IPS-20b (cell line): ENCODE measurements at regions not wholly inside any gene's neighbourhood (a gene's known extent, or its start where the extent isn't known, plus 50 kb on each side); places are given as distances from the start of the nearest gene placed in this dataset.
A peak's percentile ranks its signal among the peaks of the same experiment; 100 is the strongest.
"Not testable (repeated sequence)": the region's sequence is repeated elsewhere in the genome, so short reads cannot be mapped to it uniquely, and the experiment has no call there.

ENCODE experiments used
- H3K27ac ChIP-seq: one replicate; pipeline ENCODE4 v1.5.1; 2013; ENCODE audit warnings: low read length
- H3K27me3 ChIP-seq: 2 replicates; pipeline ENCODE4 v1.6.1; 2013; ENCODE audit warnings: mild to moderate bottlenecking, low read length, inconsistent platforms; ENCODE audit not compliant: insufficient read depth
- H3K36me3 ChIP-seq: 2 replicates; pipeline ENCODE4 v1.6.1; 2013; ENCODE audit warnings: low read depth, mild to moderate bottlenecking, inconsistent platforms, low read length, moderate library complexity; ENCODE audit not compliant: insufficient read depth
- H3K4me1 ChIP-seq: 2 replicates; pipeline ENCODE4 v1.6.1; 2013; ENCODE audit warnings: mild to moderate bottlenecking, control low read depth, inconsistent platforms, low read length, moderate library complexity; ENCODE audit not compliant: insufficient read depth
- H3K4me3 ChIP-seq: 2 replicates; pipeline ENCODE4 v1.5.1; 2013; ENCODE audit warnings: mild to moderate bottlenecking, low read length, inconsistent platforms
- H3K9ac ChIP-seq: 2 replicates; pipeline ENCODE4 v1.6.1; 2013; ENCODE audit warnings: low read depth, mild to moderate bottlenecking, inconsistent platforms, low read length, moderate library complexity
- H3K9me3 ChIP-seq: 2 replicates; pipeline ENCODE4 v1.6.1; 2013; ENCODE audit warnings: mild to moderate bottlenecking, low read depth, low read length, inconsistent platforms; ENCODE audit not compliant: insufficient read depth

DNA sequence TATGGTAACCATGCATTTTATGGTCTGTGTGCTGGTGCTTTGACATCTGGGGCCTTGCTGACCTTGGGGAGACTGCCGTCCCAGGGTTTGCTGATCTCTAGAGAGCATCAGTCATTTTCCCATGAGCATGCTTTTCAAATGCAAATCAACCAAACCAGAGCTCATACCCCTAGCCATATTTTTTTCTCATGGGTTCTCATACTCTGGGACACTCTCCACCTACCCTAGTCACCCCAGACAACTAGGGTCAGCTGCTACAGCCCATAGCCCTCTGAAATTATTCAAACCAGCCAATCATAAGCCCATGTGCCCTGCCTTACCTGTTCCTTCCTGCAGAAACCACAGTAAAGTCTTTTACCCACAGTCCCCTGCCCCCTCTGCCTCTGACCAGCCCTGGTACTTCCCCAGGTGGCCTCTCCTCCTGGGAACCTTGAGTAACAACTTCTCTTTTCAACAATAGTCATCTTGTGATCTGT, 132.0 kb downstream of the MAP3K21 start:
- Histone ChIP-seq H3K9ac (no peak overlapping the region), H3K9me3 (peaks cover 2% of the 10 kb centered on the region), H3K4me1 (peaks cover 8% of the 10 kb centered on the region; the same call in 1 of the 2 replicates), H3K4me3 (no peak overlapping the region), H3K36me3 (no peaks in the 10 kb centered on the region), H3K27me3 (no peaks in the 10 kb centered on the region), H3K27ac (no peak overlapping the region)

- Histone ChIP-seq H3K9ac (no peak overlapping the region), H3K9me3 (peaks cover 6% of the 10 kb centered on the region), H3K27me3 (no peaks in the 10 kb centered on the region), H3K4me1 (peaks cover 8% of the 10 kb centered on the region; the same call in 1 of the 2 replicates), H3K4me3 (no peak overlapping the region), H3K27ac (no peak overlapping the region), H3K36me3 (no peaks in the 10 kb centered on the region)
Measured at GRCh38 chr1:233459968-233460367, 132.4 kb downstream of the MAP3K21 start.

DNA sequence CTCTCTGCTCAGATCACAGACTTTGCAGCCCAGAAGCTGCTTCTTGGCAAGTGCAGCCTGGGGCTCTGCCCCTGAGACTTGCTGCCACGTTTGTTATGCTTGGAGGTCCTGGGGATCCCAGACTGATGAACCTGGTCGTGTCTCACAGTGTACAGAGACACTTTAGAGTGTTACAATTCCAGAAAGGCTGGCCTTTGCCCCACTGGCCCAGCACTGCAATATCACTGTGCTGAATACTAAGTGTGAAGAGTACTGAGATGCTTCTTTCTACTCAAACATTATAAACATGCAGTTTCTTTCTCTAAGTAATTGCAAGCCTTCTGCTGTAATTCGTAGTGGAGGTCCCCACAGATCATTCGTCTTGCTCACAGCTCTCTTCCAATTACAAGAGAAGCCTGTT, 133.2 kb downstream of the MAP3K21 start:
- no peaks in the 10 kb centered on the region for H3K27me3 ChIP-seq
- H3K9me3 ChIP-seq: peaks cover 13% of the 10 kb centered on the region
- peaks cover 8% of the 10 kb centered on the region; the same call in 1 of the 2 replicates for H3K4me1 ChIP-seq
- no peak overlapping the region for H3K9ac ChIP-seq
- no peak overlapping the region for H3K27ac ChIP-seq
- H3K36me3 ChIP-seq: no peaks in the 10 kb centered on the region
- H3K4me3 ChIP-seq: no peak overlapping the region

- no peaks in the 10 kb centered on the region for H3K36me3 ChIP-seq
- H3K27me3 ChIP-seq: no peaks in the 10 kb centered on the region
- no peak overlapping the region for H3K4me3 ChIP-seq
- peaks cover 15% of the 10 kb centered on the region for H3K9me3 ChIP-seq
- H3K9ac ChIP-seq: no peak overlapping the region
- H3K4me1 ChIP-seq: peaks cover 8% of the 10 kb centered on the region; the same call in 1 of the 2 replicates
- H3K27ac ChIP-seq: no peak overlapping the region
Measured at GRCh38 chr1:233461847-233462246, 134.3 kb downstream of the MAP3K21 start.

DNA sequence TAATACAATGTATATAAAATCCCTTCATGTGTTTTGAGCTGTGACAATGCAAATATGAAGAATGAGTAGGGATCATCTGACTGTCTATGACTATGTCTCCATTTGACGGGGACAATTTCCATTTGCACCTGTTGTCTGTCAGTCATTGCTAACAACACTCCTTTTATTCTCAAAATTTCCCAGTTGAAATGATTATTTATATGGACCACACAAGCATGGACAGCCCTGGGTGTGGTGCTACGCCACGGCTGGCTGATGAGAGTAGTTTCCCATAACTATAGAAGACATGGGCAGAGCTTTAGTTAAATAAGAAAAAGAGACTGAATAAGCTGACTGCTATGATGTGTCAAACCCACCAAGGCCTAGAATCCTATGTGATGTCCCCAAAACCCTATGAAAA, 135.8 kb downstream of the MAP3K21 start:
- Histone ChIP-seq H3K27me3 (no peaks in the 10 kb centered on the region), H3K36me3 (no peaks in the 10 kb centered on the region), H3K4me1 (peaks cover 8% of the 10 kb centered on the region; the same call in 1 of the 2 replicates), H3K9ac (no peak overlapping the region), H3K4me3 (no peak overlapping the region), H3K9me3 (peaks cover 17% of the 10 kb centered on the region), H3K27ac (no peak overlapping the region)

DNA sequence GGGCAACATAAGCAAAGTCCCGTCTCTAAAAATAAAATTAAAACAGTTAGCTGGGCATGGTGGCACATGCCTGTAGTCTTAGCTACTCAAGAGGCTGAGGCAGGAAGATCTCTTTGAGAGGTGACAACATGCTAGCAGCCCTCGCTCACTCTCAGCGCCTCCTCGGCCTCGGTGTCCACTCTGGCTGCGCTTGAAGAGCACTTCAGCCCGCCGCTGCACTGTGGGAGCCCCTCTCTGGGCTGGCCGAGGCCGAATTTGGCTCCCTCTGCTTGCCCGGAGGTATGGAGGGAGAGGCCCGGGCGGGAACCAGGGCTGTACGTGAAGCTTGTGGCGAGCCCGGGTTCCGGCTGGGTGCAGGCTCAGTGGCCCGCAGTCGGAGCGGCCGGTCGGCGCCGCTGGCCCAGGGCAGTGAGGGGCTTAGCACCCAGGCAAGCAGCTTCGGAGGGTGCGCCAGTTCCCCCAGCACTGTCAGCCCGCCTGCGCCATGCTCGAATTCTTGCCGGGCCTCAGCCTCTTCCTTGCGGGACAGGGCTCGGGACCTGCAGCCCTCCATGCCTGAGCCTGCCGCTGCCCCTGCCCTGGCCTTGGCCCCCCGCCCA, 138.3 kb downstream of the MAP3K21 start:
- H3K9ac ChIP-seq: no peak overlapping the region
- H3K36me3 ChIP-seq: no peaks in the 10 kb centered on the region
- peaks cover 17% of the 10 kb centered on the region for H3K9me3 ChIP-seq
- no peak overlapping the region for H3K4me3 ChIP-seq
- H3K27ac ChIP-seq: no peak overlapping the region
- no peaks in the 10 kb centered on the region for H3K27me3 ChIP-seq
- peaks cover 8% of the 10 kb centered on the region; the same call in 1 of the 2 replicates for H3K4me1 ChIP-seq

GRCh38 chr1:233470741-233471499, 143.0 kb upstream of the KCNK1 start:
- H3K9ac ChIP-seq: peak overlapping the region; percentile 30; the same call in 1 of the 2 replicates
- peaks cover 22% of the 10 kb centered on the region for H3K9me3 ChIP-seq
- no peaks in the 10 kb centered on the region for H3K36me3 ChIP-seq
- H3K27ac ChIP-seq: peak overlapping the region; percentile 82
- peak overlapping the region; percentile 41; the same call in 1 of the 2 replicates for H3K4me3 ChIP-seq
- H3K27me3 ChIP-seq: no peaks in the 10 kb centered on the region
- peaks cover 32% of the 10 kb centered on the region; the same call in 1 of the 2 replicates for H3K4me1 ChIP-seq

DNA sequence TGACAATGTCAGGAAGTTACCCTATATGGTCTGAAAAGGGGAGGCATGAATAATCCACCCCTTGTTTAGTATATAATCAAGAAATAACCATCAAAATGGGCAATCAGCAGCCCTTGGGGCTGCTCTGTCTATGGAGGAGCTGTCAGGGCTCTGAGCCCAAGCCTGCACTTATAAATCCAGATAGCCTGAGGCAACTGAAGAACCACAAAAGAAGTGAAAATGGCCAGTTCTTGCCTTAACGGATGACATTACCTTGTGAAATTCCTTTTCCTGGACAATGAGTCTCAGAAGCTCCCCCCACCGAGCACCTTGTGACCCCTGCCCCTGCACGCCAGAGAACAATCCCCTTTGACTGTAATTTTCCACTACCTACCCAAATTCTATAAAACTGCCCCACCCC, 142.1 kb upstream of the KCNK1 start:
- not testable (repeated sequence) for H3K9ac ChIP-seq, H3K36me3 ChIP-seq, H3K4me3 ChIP-seq, H3K27me3 ChIP-seq
- H3K9me3 ChIP-seq: peaks cover 21% of the 10 kb centered on the region
- peak overlapping the region; percentile 67 for H3K27ac ChIP-seq
- H3K4me1 ChIP-seq: peaks cover 32% of the 10 kb centered on the region; the same call in 1 of the 2 replicates

GRCh38 chr1:233472796-233473195, 141.1 kb upstream of the KCNK1 start:
- H3K36me3 ChIP-seq, H3K27ac ChIP-seq: not testable (repeated sequence)
- H3K4me1 ChIP-seq: peaks cover 32% of the 10 kb centered on the region; the same call in 1 of the 2 replicates

GRCh38 chr1:233473549-233474204, 140.2 kb upstream of the KCNK1 start:
- Histone ChIP-seq H3K9ac (no peak overlapping the region), H3K36me3 (no peaks in the 10 kb centered on the region), H3K27ac (no peak overlapping the region), H3K4me3 (peak overlapping the region; percentile 37; the same call in 1 of the 2 replicates), H3K9me3 (peaks cover 19% of the 10 kb centered on the region), H3K27me3 (no peaks in the 10 kb centered on the region), H3K4me1 (peaks cover 32% of the 10 kb centered on the region; the same call in 1 of the 2 replicates)

More at GRCh38 chr1:233472796-233473195, 141.1 kb upstream of the KCNK1 start:
- H3K9ac ChIP-seq, H3K4me3 ChIP-seq, H3K27me3 ChIP-seq: not testable (repeated sequence)
- peaks cover 19% of the 10 kb centered on the region for H3K9me3 ChIP-seq

GRCh38 chr1:233477359-233477758, 136.5 kb upstream of the KCNK1 start:
- Histone ChIP-seq H3K36me3 (no peaks in the 10 kb centered on the region), H3K27me3 (no peaks in the 10 kb centered on the region), H3K4me1 (peaks cover 16% of the 10 kb centered on the region; the same call in 1 of the 2 replicates)

More at GRCh38 chr1:233477359-233477758, 136.5 kb upstream of the KCNK1 start:
- Histone ChIP-seq H3K9ac (no peak overlapping the region), H3K27ac (no peak overlapping the region), H3K4me3 (no peak overlapping the region), H3K9me3 (peaks cover 9% of the 10 kb centered on the region; the same call in 1 of the 2 replicates)
